ENCODE measurements at regions not wholly inside any gene's neighbourhood (a gene's known extent, or its start where the extent isn't known, plus 50 kb on each side); places are given as distances from the start of the nearest gene placed in this dataset.
A peak's percentile ranks its signal among the peaks of the same experiment; 100 is the strongest.

DNA sequence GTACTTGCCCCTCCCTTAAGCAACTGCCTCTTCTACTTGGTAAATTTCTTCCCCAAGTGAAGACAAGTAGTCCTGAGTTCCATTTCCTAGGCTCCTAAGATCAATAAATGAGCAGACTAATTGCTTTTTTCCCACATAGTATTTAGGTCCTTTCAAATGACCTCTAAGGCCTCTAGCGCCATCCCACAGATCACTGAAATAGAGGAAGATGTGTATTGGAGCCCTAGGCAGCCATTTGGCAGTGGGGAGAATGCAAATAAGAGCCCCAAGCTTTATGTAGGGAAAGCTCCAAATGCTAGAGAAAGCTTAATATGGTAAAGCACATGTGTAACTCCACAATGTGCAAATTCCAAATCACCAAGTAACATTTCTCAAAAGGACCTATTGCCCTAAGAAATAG, 316.5 kb upstream of the PHF14 start:
- Histone ChIP-seq H3K4me1 (ENCODE audit: control insufficient read depth, insufficient read depth, low read length) (no peaks in the 10 kb centered on the region), H3K4me3 (ENCODE audit: low read length) (no peak overlapping the region), H3K9ac (ENCODE audit: extremely low read depth, low read length, poor library complexity, severe bottlenecking) (no peak overlapping the region), H3K36me3 (ENCODE audit: control insufficient read depth, insufficient read depth, low read length) (no peaks in the 10 kb centered on the region), H3K27ac (ENCODE audit: low read depth, low read length) (no peak overlapping the region), H3K27me3 (ENCODE audit: control insufficient read depth, insufficient read depth, low read length, poor library complexity, severe bottlenecking) (no peaks in the 10 kb centered on the region), H3K9me3 (ENCODE audit: control insufficient read depth, low read length) (no peaks in the 10 kb centered on the region)
- 31% methylated on average over 1 of the region's 1 CpG; no CpG with 5 or more reads in 1 of the 2 experiments for WGBS, 2 experiments (ENCODE audit: insufficient coverage in 1 of 2, insufficient read length in 1 of 2)
- DNase-seq = peak; percentile 76
- TF ChIP-seq, protein P1, sequence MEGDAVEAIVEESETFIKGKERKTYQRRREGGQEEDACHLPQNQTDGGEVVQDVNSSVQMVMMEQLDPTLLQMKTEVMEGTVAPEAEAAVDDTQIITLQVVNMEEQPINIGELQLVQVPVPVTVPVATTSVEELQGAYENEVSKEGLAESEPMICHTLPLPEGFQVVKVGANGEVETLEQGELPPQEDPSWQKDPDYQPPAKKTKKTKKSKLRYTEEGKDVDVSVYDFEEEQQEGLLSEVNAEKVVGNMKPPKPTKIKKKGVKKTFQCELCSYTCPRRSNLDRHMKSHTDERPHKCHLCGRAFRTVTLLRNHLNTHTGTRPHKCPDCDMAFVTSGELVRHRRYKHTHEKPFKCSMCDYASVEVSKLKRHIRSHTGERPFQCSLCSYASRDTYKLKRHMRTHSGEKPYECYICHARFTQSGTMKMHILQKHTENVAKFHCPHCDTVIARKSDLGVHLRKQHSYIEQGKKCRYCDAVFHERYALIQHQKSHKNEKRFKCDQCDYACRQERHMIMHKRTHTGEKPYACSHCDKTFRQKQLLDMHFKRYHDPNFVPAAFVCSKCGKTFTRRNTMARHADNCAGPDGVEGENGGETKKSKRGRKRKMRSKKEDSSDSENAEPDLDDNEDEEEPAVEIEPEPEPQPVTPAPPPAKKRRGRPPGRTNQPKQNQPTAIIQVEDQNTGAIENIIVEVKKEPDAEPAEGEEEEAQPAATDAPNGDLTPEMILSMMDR (conservative IDR thresholded peaks at IDR 0.05) = no peak
- Mint-ChIP-seq H3K27me3 (ENCODE audit: insufficient read depth) (no peaks in the 10 kb centered on the region), H3K4me3 (no peak overlapping the region), H3K9me3 (no peaks in the 10 kb centered on the region), H3K4me1 (peaks cover 26% of the 10 kb centered on the region), H3K27ac (no peak overlapping the region), H3K36me3 (ENCODE audit: low read depth) (no peaks in the 10 kb centered on the region)

DNA sequence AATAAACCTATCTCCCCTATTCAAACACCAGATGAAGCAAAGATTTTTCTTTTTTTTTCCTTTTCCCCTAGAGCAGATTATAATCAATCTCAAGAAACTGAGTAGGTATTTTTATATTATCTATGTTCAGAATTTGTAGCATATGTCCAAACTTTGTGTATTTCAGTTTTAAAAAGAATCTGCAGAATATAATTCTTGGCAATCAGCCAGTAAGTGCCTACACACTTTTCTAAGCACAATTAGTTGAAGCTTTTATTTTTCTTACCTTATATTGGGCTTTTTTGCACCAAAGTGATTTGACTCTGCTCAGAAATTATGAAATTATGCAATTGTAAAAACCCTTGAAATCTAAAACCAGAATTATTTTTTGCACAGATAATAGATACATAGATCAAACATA, 315.8 kb upstream of the PHF14 start:
- Histone ChIP-seq H3K27me3 (ENCODE audit: control insufficient read depth, insufficient read depth, low read length, poor library complexity, severe bottlenecking) (no peaks in the 10 kb centered on the region), H3K9me3 (ENCODE audit: control insufficient read depth, low read length) (no peaks in the 10 kb centered on the region), H3K27ac (ENCODE audit: low read depth, low read length) (no peak overlapping the region), H3K4me1 (ENCODE audit: control insufficient read depth, insufficient read depth, low read length) (no peaks in the 10 kb centered on the region), H3K4me3 (ENCODE audit: low read length) (no peak overlapping the region), H3K9ac (ENCODE audit: extremely low read depth, low read length, poor library complexity, severe bottlenecking) (no peak overlapping the region), H3K36me3 (ENCODE audit: control insufficient read depth, insufficient read depth, low read length) (no peaks in the 10 kb centered on the region)
- Mint-ChIP-seq H3K4me1 (peaks cover 26% of the 10 kb centered on the region), H3K4me3 (no peak overlapping the region), H3K36me3 (ENCODE audit: low read depth) (no peaks in the 10 kb centered on the region), H3K27me3 (ENCODE audit: insufficient read depth) (no peaks in the 10 kb centered on the region), H3K9me3 (no peaks in the 10 kb centered on the region), H3K27ac (peak overlapping the region; percentile 8)
- TF ChIP-seq, protein P1 (conservative IDR thresholded peaks at IDR 0.05) = no peak
- no peak for DNase-seq

DNA sequence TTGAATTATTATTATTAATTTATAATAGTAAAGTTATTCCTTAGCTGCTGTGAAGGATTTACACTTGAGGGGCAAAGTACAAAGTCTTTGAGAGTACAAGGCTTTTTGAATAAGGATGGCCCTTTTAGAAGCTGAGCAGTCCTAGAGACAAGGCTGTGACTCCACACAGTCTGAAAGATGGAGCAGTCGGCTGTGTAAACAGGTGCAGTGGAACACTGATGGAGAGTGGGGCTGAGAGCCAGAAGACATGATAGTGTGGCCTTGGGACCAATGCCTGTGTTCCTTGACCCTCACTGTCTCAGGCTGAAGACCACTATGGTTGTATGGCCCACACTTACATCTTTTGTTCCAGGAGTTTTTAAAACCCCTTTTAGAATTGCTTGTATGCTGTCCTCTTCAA, 311.2 kb upstream of the PHF14 start:
- H3K36me3 ChIP-seq (ENCODE audit: control insufficient read depth, insufficient read depth, low read length) = no peaks in the 10 kb centered on the region
- H3K27ac ChIP-seq (ENCODE audit: low read depth, low read length) = no peak overlapping the region
- TF ChIP-seq, protein P1 (conservative IDR thresholded peaks at IDR 0.05) = no peak
- H3K9ac ChIP-seq (ENCODE audit: extremely low read depth, low read length, poor library complexity, severe bottlenecking) = no peak overlapping the region
- H3K36me3 Mint-ChIP-seq (ENCODE audit: low read depth) = no peaks in the 10 kb centered on the region
- H3K9me3 Mint-ChIP-seq = no peaks in the 10 kb centered on the region
- H3K4me1 Mint-ChIP-seq = peaks cover 14% of the 10 kb centered on the region
- H3K4me1 ChIP-seq (ENCODE audit: control insufficient read depth, insufficient read depth, low read length) = no peaks in the 10 kb centered on the region
- WGBS, 2 experiments (ENCODE audit: insufficient coverage in 1 of 2, insufficient read length in 1 of 2) = 95% methylated on average over 1 of the region's 1 CpG; no CpG with 5 or more reads in 1 of the 2 experiments
- no peaks in the 10 kb centered on the region for H3K27me3 Mint-ChIP-seq (ENCODE audit: insufficient read depth)
- no peak for DNase-seq
- no peaks in the 10 kb centered on the region for H3K27me3 ChIP-seq (ENCODE audit: control insufficient read depth, insufficient read depth, low read length, poor library complexity, severe bottlenecking)
- H3K4me3 ChIP-seq (ENCODE audit: low read length) = no peak overlapping the region
- H3K27ac Mint-ChIP-seq = no peak overlapping the region
- no peaks in the 10 kb centered on the region for H3K9me3 ChIP-seq (ENCODE audit: control insufficient read depth, low read length)
- H3K4me3 Mint-ChIP-seq = no peak overlapping the region
